22Rv1 (cell line): ENCODE measurements at regions not wholly inside any gene's neighbourhood (a gene's known extent, or its start where the extent isn't known, plus 50 kb on each side); places are given as distances from the start of the nearest gene placed in this dataset.

Experiments
- CTCF ChIP-seq: fragments of 450-650 bp; IDR thresholded peaks from 2 replicates; pipeline ENCODE4 v1.5.1; 2017; ENCODE audit warnings: mild to moderate bottlenecking
- ZFX ChIP-seq: fragments of 450-650 bp; IDR thresholded peaks from 2 replicates; pipeline ENCODE4 v1.6.1; 2017; ENCODE audit warnings: antibody characterized with exemption, borderline replicate concordance

DNA sequence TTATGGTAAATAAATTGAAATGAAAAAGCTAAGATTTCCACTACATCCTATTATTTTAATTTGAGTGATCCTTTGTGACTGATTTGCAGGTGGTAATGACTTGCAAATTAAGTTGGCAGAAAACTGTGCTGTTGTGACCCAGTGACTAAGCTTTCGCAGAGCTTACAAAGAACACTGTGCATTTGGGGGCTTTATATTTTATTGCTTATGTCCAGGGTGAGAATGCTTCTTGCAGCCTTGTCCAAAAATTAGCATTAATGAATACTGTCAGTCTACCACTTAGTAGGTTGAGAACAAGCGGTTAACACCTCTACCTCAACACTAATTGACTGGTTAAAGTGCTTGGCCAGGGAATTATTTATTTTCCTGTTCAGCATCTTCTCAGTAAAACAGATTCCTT, 991.3 kb upstream of the DIAPH2 start:
- TF ChIP-seq CTCF (no peak), ZFX (no peak)
